HG03108 (cell line): ENCODE measurements at regions not wholly inside any gene's neighbourhood (a gene's known extent, or its start where the extent isn't known, plus 50 kb on each side); places are given as distances from the start of the nearest gene placed in this dataset.
"Not testable (repeated sequence)": the region's sequence is repeated elsewhere in the genome, so short reads cannot be mapped to it uniquely, and the experiment has no call there.

Source experiments
- ATAC-seq: cut with Tn5 transposase; IDR thresholded peaks from one replicate; pipeline ENCODE4 v1.9.1; 2021; ENCODE audit warnings: moderate library complexity; ENCODE audit not compliant: unreplicated experiment

GRCh38 chr6:2611092-2611491 is 139.6 kb downstream of the MYLK4 start:
- no peak for ATAC-seq

DNA sequence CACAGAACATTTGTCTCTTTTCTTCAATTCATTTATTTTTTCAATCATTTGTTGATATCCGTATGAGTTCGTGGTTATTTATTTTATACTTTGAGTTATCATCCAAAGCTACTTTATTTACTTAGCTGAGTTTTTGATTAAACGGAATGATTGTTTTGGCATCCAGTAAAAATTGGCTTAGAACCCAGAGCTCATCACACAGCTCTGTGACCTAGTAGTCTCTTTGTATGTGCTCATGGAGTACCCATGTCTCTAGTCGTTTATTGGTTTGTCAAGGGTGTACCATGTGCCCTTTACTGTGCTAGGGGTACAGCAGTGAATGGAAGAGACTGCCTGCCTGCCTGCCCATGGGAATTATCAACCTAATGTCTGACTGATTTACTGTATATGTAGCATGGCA is 142.2 kb downstream of the MYLK4 start:
- no peak for ATAC-seq

- no peak for ATAC-seq
Measured at GRCh38 chr6:2600363-2600762, 150.4 kb downstream of the MYLK4 start.

GRCh38 chr6:2599817-2600216 is 150.9 kb downstream of the MYLK4 start:
- ATAC-seq = no peak

DNA sequence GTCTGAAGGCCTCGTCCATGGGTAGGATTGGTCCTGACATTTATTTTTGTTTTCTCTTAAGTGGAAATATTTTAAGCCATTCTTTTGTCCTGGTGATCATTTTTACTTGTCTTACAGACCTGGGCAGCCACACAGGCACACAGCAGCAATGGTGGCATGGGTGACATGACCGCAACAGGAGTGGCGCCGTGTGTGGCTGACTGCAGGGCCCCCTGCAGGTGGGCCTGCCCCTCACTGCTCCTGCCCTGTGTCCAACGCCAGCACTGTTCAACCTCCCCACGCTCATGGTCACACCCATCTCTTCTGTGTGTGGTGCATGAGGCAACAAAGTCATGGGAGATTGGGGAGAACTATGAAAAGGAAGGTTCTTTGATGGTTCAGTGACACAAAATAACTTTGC is 151.9 kb downstream of the MYLK4 start:
- no peak for ATAC-seq

DNA sequence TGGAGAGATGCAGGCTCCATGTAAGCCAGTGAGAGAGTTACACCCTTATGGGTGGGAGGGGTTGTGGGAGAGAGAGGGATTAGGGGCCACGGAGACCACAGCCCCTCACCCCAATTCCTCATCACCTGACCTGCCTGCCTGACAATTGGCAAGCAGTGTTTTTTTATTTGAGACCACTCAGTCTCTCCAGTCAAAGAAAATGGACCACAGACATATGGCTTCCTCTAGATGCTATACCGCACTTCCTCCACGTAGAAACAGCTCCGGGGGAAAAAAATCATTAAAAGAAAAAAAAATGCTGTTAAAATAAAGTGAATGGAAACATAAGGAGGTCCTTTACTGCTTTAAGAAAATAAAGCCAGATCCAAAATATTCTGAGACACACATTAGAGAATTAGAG is 152.7 kb downstream of the MYLK4 start:
- ATAC-seq = no peak

DNA sequence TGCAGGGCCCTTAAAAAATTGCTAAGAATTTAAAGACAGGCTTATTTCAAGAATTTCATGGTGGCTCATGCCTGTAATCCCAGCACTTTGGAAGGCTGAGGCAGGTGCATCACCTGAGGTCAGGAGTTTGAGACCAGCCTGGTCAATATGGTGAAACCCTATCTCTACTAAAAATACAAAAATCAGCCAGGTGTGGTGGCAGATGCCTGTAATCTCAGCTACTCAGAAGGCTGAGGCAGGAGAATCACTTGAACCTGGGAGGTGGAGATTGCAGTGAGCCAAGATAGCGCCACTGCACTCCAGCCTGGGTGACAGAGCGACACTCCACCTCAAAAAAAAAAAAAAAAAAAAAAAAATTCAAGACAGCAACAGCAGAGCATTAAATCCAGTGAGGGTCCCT is 153.3 kb downstream of the MYLK4 start:
- not testable (repeated sequence) for ATAC-seq

- ATAC-seq = no peak
Measured at GRCh38 chr6:2596222-2596621, 154.5 kb downstream of the MYLK4 start.

GRCh38 chr6:2594868-2595267 is 155.9 kb downstream of the MYLK4 start:
- ATAC-seq = no peak

DNA sequence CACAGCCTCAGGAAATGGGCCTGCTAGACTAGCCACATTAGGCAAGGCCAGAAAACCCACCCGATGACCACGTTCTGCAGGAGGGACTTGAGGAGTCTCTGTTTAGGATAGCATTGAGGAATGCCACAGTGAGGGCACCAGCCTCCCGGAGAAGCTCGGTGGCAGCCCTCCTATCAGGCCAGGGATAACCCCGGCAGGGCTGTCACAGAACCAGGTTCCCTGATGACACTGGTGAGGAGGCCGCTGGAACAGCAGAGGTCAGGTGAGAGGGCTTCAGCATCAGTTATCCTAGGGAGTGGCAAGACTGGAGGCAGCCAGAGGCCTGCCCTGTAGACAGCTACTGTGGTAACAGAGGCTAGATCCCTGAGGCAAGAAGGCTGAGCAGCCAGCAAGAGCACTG is 157.6 kb downstream of the MYLK4 start:
- no peak for ATAC-seq

DNA sequence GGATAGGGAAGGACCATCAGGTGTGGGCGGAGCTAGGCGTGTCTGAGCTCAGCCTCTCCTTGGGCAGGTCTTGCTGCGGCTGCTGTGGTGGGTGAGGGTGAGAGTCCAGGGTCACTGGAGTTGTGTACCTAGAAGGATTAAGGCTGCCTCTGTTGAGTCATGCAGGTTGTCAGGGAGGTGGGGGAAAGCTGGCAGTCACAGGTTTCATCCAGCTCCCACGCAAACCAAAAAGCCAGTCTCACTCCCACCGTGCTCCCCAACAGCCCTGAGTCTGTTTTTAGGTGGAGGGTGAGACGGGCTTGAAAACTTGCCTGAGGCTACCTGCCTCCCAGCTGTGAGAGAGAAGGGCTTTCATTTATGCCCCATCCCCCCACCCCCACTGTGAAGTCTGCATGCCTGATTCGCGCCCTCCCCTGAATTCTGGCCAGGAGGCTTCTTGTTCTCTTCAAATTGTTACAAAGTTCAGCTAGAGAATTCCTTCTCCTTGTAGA is 161.5 kb downstream of the MYLK4 start:
- no peak for ATAC-seq

- ATAC-seq = no peak
Measured at GRCh38 chr6:2583459-2583858, 167.3 kb downstream of the MYLK4 start.

GRCh38 chr6:2582268-2582667 is 168.5 kb downstream of the MYLK4 start:
- ATAC-seq = no peak

DNA sequence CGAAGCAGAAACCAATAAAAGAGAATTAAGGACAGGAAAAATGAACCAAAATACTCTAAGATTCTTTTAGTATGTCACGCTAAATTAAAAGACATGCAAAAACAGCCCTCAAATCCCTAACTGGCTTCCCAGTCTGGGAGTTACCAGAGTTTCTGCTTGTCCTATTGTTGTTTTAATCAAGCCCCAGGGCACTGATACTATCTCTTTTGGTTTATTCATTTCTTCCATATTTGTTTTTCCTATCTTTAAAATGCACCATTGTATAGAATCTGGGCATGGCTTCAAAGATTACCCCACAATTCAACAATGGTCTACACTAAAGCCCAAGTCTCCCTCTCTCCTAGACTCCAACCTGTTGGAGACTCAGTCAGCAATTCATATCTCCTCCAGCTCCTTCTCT is 169.1 kb downstream of the MYLK4 start:
- no peak for ATAC-seq

- no peak for ATAC-seq
Measured at GRCh38 chr6:2581011-2581410, 169.7 kb downstream of the MYLK4 start.

DNA sequence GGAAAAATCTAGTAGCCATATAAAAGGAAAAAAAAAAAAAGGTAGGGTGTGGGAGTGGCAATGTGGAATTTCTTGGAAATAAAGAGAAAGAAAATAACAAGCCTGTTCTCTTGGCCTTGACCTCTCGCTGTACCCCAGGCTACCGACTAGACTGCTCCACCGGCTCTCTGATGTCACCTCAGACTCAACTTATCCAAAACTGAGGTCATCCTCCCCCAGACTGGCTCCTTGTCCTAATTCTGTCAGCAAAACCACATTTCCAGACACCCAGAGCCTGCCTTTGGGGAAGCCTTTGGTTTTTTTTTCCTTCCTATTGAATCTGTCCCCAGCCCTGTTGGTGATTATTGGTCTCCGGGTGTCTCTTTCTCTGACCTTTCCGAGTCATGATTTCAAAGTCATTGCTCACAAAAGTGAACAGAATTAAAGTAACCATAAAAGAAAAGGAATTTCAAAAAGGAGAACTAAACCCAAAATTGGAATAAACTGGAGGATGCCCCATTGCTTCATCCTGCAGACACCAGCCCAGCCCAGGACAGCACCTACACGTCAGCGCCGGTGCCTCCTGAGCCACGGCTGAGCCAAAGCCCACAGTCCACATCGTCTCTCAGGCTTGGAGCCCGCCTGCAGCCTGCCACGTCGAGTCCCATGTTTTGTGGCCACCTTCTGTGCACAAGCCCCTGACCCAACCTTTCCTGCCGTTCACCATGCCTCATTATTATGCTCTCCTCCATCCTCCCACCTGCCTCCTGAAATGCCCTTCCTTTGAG is 170.7 kb downstream of the MYLK4 start:
- no peak for ATAC-seq

GRCh38 chr6:2579241-2579761 is 171.4 kb downstream of the MYLK4 start:
- no peak for ATAC-seq

GRCh38 chr6:2578767-2579166 is 172.0 kb downstream of the MYLK4 start:
- no peak for ATAC-seq

DNA sequence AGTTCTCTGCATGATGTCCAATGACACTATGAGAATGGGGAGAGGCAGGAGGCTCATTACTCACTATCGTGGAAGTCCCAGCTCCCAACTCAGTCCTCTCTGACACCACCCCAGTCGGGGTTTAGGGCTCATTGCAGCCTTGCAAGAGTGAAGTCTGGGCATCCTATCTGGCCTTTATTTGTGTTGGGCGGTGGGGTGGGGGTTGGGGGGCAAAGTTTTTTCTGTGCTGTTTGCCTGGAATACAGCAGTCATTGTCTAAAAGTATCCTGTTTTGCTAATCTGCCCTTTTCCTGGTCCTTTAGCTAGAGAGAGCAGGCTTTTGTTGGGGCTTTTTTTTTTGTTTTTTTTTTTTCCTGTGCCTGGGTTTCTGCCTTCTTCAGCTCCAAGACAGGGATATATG is 174.2 kb downstream of the MYLK4 start:
- ATAC-seq = no peak

GRCh38 chr6:2575236-2575635 is 175.5 kb downstream of the MYLK4 start:
- no peak for ATAC-seq

GRCh38 chr6:2569420-2569819 is 181.3 kb downstream of the MYLK4 start:
- not testable (repeated sequence) for ATAC-seq

GRCh38 chr6:2566048-2566447 is 184.7 kb downstream of the MYLK4 start:
- ATAC-seq = no peak

- ATAC-seq = no peak
Measured at GRCh38 chr6:2565499-2565898, 185.2 kb downstream of the MYLK4 start.
